SHP77 (cell line): ENCODE measurements at regions not wholly inside any gene's neighbourhood (a gene's known extent, or its start where the extent isn't known, plus 50 kb on each side); places are given as distances from the start of the nearest gene placed in this dataset.

ENCODE experiments used
- DNase-seq, 2 experiments: peaks; one replicate each; lab custom pipeline; 2025; lab: John Stamatoyannopoulos, UW

- no peak for DNase-seq
Measured at GRCh38 chr16:65790768-65791167, 575.7 kb upstream of the CDH5 start.

GRCh38 chr16:65789161-65789945 is 577.1 kb upstream of the CDH5 start:
- no peak for DNase-seq

GRCh38 chr16:65788434-65789140 is 577.9 kb upstream of the CDH5 start:
- DNase-seq = no peak

GRCh38 chr16:65787921-65788320 is 578.6 kb upstream of the CDH5 start:
- DNase-seq = no peak

- DNase-seq = no peak
Measured at GRCh38 chr16:65786916-65787315, 579.6 kb upstream of the CDH5 start.

GRCh38 chr16:65783709-65784474 is 582.6 kb upstream of the CDH5 start:
- no peak for DNase-seq

- no peak for DNase-seq
Measured at GRCh38 chr16:65782611-65783600, 583.6 kb upstream of the CDH5 start.

GRCh38 chr16:65781855-65782254 is 584.6 kb upstream of the CDH5 start:
- DNase-seq = no peak

GRCh38 chr16:65781363-65781762 is 585.1 kb upstream of the CDH5 start:
- DNase-seq = no peak

GRCh38 chr16:65779201-65779600 is 587.3 kb upstream of the CDH5 start:
- no peak for DNase-seq

- no peak for DNase-seq
Measured at GRCh38 chr16:65776639-65777183, 589.8 kb upstream of the CDH5 start.

- DNase-seq = no peak
Measured at GRCh38 chr16:65775829-65776228, 590.7 kb upstream of the CDH5 start.

- DNase-seq = no peak
Measured at GRCh38 chr16:65774350-65774749, 592.1 kb upstream of the CDH5 start.

GRCh38 chr16:65773301-65773874 is 593.1 kb upstream of the CDH5 start:
- DNase-seq = no peak

GRCh38 chr16:65772134-65772732 is 594.3 kb upstream of the CDH5 start:
- no peak for DNase-seq

GRCh38 chr16:65771707-65772106 is 594.8 kb upstream of the CDH5 start:
- no peak for DNase-seq

GRCh38 chr16:65770752-65771151 is 595.7 kb upstream of the CDH5 start:
- no peak for DNase-seq

- no peak for DNase-seq
Measured at GRCh38 chr16:65769776-65770438, 596.6 kb upstream of the CDH5 start.

GRCh38 chr16:65769055-65769465 is 597.4 kb upstream of the CDH5 start:
- DNase-seq = no peak

GRCh38 chr16:65767125-65767524 is 599.4 kb upstream of the CDH5 start:
- DNase-seq = no peak
